ENCODE measurements at regions not wholly inside any gene's neighbourhood (a gene's known extent, or its start where the extent isn't known, plus 50 kb on each side); places are given as distances from the start of the nearest gene placed in this dataset.

- Histone ChIP-seq H3K4me3 (no peak overlapping the region), H3K27me3 (no peaks in the 10 kb centered on the region), H3K36me3 (no peaks in the 10 kb centered on the region), H3K4me1 (no peaks in the 10 kb centered on the region), H3K9me3 (no peaks in the 10 kb centered on the region), H3K27ac (no peak overlapping the region)
- no peak for ATAC-seq
- DNase-seq = no peak
- WGBS (ENCODE audit: insufficient coverage, low coverage, low lambda C conversion rate, missing lambda C conversion rate) = 17% methylated on average over 3 of the region's 3 CpGs
- intact Hi-C loops (cut with DNase I) = no loop called here
- TF ChIP-seq CTCF (IDR thresholded peaks at IDR 0.05) (no peak), POLR2A (IDR thresholded peaks at IDR 0.05) (no peak)
Measured at GRCh38 chr7:131747658-131748232, 191.3 kb upstream of the PODXL start.

GRCh38 chr7:131745390-131746248, 189.2 kb upstream of the PODXL start:
- Histone ChIP-seq H3K36me3 (no peaks in the 10 kb centered on the region), H3K4me3 (no peak overlapping the region), H3K27me3 (no peaks in the 10 kb centered on the region), H3K4me1 (no peaks in the 10 kb centered on the region), H3K27ac (no peak overlapping the region), H3K9me3 (no peaks in the 10 kb centered on the region)
- TF ChIP-seq POLR2A (IDR thresholded peaks at IDR 0.05) = no peak
- no peak for TF ChIP-seq CTCF (IDR thresholded peaks at IDR 0.05)
- peak in 1 of 4 donors; percentile 36 for ATAC-seq
- DNase-seq = no peak
- 28% methylated on average over 11 of the region's 15 CpGs for WGBS (ENCODE audit: insufficient coverage, low coverage, low lambda C conversion rate, missing lambda C conversion rate)
- intact Hi-C loops (cut with DNase I) = no loop called here

- intact Hi-C loops (cut with DNase I) = no loop called here
- no peak overlapping the region for H3K4me3 ChIP-seq
- ATAC-seq (no peak), DNase-seq (no peak)
- no peak overlapping the region for H3K27ac ChIP-seq
- H3K36me3 ChIP-seq = no peaks in the 10 kb centered on the region
- WGBS (ENCODE audit: insufficient coverage, low coverage, low lambda C conversion rate, missing lambda C conversion rate) = 40% methylated on average over 4 of the region's 4 CpGs
- H3K27me3 ChIP-seq = no peaks in the 10 kb centered on the region
- TF ChIP-seq CTCF (IDR thresholded peaks at IDR 0.05) = no peak
- TF ChIP-seq POLR2A (IDR thresholded peaks at IDR 0.05) = no peak
- H3K9me3 ChIP-seq = no peaks in the 10 kb centered on the region
- no peaks in the 10 kb centered on the region for H3K4me1 ChIP-seq
Measured at GRCh38 chr7:131741446-131741845, 185.0 kb upstream of the PODXL start.

GRCh38 chr7:131737746-131738465, 181.5 kb upstream of the PODXL start:
- DNase-seq (no peak), ATAC-seq (no peak)
- Histone ChIP-seq H3K4me3 (no peak overlapping the region), H3K27me3 (no peaks in the 10 kb centered on the region), H3K4me1 (no peaks in the 10 kb centered on the region), H3K36me3 (no peaks in the 10 kb centered on the region), H3K9me3 (no peaks in the 10 kb centered on the region), H3K27ac (no peak overlapping the region)
- 56% methylated on average over 22 of the region's 25 CpGs for WGBS (ENCODE audit: insufficient coverage, low coverage, low lambda C conversion rate, missing lambda C conversion rate)
- TF ChIP-seq POLR2A (IDR thresholded peaks at IDR 0.05) (no peak), CTCF (IDR thresholded peaks at IDR 0.05) (no peak)
- intact Hi-C loops (cut with DNase I) = no loop called here

All from right lobe of liver (tissue), 6 donors.